SK-N-MC (cell line): ENCODE measurements at regions not wholly inside any gene's neighbourhood (a gene's known extent, or its start where the extent isn't known, plus 50 kb on each side); places are given as distances from the start of the nearest gene placed in this dataset.

ENCODE experiments used
- EZH2 ChIP-seq: fragments of 200-600 bp; sonication (generic); IDR thresholded peaks from one replicate; pipeline ENCODE4 v1.6.1; 2017; ENCODE audit warnings: antibody characterized with exemption
- POLR2AphosphoS5 ChIP-seq: IDR thresholded peaks from 2 replicates; pipeline ENCODE4 v1.6.1; 2012; ENCODE audit warnings: mild to moderate bottlenecking, low read depth, low read length, borderline replicate concordance

- TF ChIP-seq POLR2AphosphoS5 (no peak), EZH2 (no peak)
Observed at GRCh38 chr2:66344087-66344663, 90.8 kb upstream of the MEIS1 start.
